Astrocyte of the cerebellum (primary cell): ENCODE measurements at regions not wholly inside any gene's neighbourhood (a gene's known extent, or its start where the extent isn't known, plus 50 kb on each side); places are given as distances from the start of the nearest gene placed in this dataset.

ENCODE experiments used
- DNase-seq: peaks from one replicate; pipeline ENCODE4 v3.0.0-alpha.2; 2011; ENCODE audit warnings: low read depth
- H3K4me3 ChIP-seq: 2 replicates; pipeline ENCODE4 v1.5.1; 2011; ENCODE audit warnings: mild to moderate bottlenecking, low read depth, low read length, moderate library complexity
- CTCF ChIP-seq: IDR thresholded peaks from 2 replicates; pipeline ENCODE4 v1.5.1; 2012; ENCODE audit warnings: low read length, low read depth, moderate library complexity, mild to moderate bottlenecking; ENCODE audit errors: missing control alignments
- in situ Hi-C: cut with HindIII; loops from 2 replicates; pipeline ENCODE4 v1.10.0; 2017; ENCODE audit warnings: low sequenced_read_pairs

- peak; percentile 78 for DNase-seq
- no peak for TF ChIP-seq CTCF
- in situ Hi-C loops = no loop called here
- no peak overlapping the region for H3K4me3 ChIP-seq
Measured at GRCh38 chr4:45155081-45155777, 428.9 kb upstream of the GNPDA2 start.

GRCh38 chr4:45147866-45148265, 421.5 kb upstream of the GNPDA2 start:
- no peak overlapping the region for H3K4me3 ChIP-seq
- no peak for TF ChIP-seq CTCF
- DNase-seq = peak; percentile 46
- in situ Hi-C loops = no loop called here

- no peak overlapping the region for H3K4me3 ChIP-seq
- no peak for DNase-seq
- in situ Hi-C loops = no loop called here
- no peak for TF ChIP-seq CTCF
Measured at GRCh38 chr4:45131020-45131419, 404.7 kb upstream of the GNPDA2 start.

GRCh38 chr4:45122406-45122805, 396.1 kb upstream of the GNPDA2 start:
- TF ChIP-seq CTCF = no peak
- in situ Hi-C loops = no loop called here
- no peak for DNase-seq
- H3K4me3 ChIP-seq = no peak overlapping the region

- DNase-seq = no peak
- no peak overlapping the region for H3K4me3 ChIP-seq
- TF ChIP-seq CTCF = no peak
- in situ Hi-C loops = no loop called here
Measured at GRCh38 chr4:45121426-45121975, 395.1 kb upstream of the GNPDA2 start.

- in situ Hi-C loops = no loop called here
- H3K4me3 ChIP-seq = no peak overlapping the region
- no peak for TF ChIP-seq CTCF
- no peak for DNase-seq
Measured at GRCh38 chr4:45120163-45120562, 393.8 kb upstream of the GNPDA2 start.
